B cell (primary cell): ENCODE measurements at regions not wholly inside any gene's neighbourhood (a gene's known extent, or its start where the extent isn't known, plus 50 kb on each side); places are given as distances from the start of the nearest gene placed in this dataset.

Experiments used
- ATAC-seq: fragments of 200-7000 bp; cut with Tn5 transposase; one replicate; pipeline ENCODE4 v1.10.0; 2021; ENCODE audit warnings: low read depth, mild to moderate bottlenecking, moderate number of reproducible peaks, moderate library complexity
- CTCF ChIA-PET: fragments of 350-600 bp; sonication (Branson Sonifier 250); formaldehyde crosslinking; loops from one replicate; lab custom pipeline; 2021; ENCODE audit warnings: antibody characterized with exemption, inconsistent platforms; lab: Charles Lee
- POLR2A ChIA-PET: fragments of 350-600 bp; sonication (Branson Sonifier 250); formaldehyde crosslinking; loops from one replicate; lab custom pipeline; 2021; ENCODE audit warnings: antibody characterized with exemption; lab: Charles Lee
- DNase-seq: peaks from one replicate; pipeline ENCODE4 v3.0.0; 2013
- H2AFZ ChIP-seq: 2 replicates; pipeline ENCODE4 v1.6.1; 2012; ENCODE audit warnings: mild to moderate bottlenecking, low read depth, low read length; ENCODE audit not compliant: insufficient read depth, poor library complexity, severe bottlenecking
- H3K27ac ChIP-seq, 2 donors: 1 replicate in 1 of 2; 2 replicates in 1 of 2; pipeline ENCODE4 v1.5.1; 2012 to 2013; ENCODE audit warnings: low read length in 2 of 2, mild to moderate bottlenecking in 2 of 2, moderate library complexity in 1 of 2
- H3K27me3 ChIP-seq, 4 experiments: fragments of 200-600 bp in 1 of 4; sonication (generic) in 1 of 4; replicated peaks in 1 of 4; 1 replicate in 2 of 4; 2 replicates in 2 of 4; pipeline versions ENCODE4 v1.6.1 to v1.7.0; 2013 to 2016; ENCODE audit warnings: low read length in 3 of 4, mild to moderate bottlenecking in 2 of 4, mixed read lengths in 1 of 4, moderate library complexity in 1 of 4; ENCODE audit not compliant: insufficient read depth in 4 of 4, control insufficient read depth in 3 of 4; ENCODE audit errors: control extremely low read depth in 1 of 4
- H3K36me3 ChIP-seq, 2 experiments: replicated peaks in 1 of 2; 1 replicate in 1 of 2; 2 replicates in 1 of 2; pipeline versions ENCODE4 v1.6.1 to v1.7.1; 2013; ENCODE audit warnings: low read length in 1 of 2; ENCODE audit not compliant: insufficient read depth in 2 of 2, control insufficient read depth in 1 of 2; ENCODE audit errors: control extremely low read depth in 1 of 2, extremely low read depth in 1 of 2
- H3K4me1 ChIP-seq, 2 donors: fragments of 200-600 bp in 1 of 2; sonication (generic) in 1 of 2; 1 replicate in 1 of 2; 2 replicates in 1 of 2; pipeline versions ENCODE4 v1.5.1 to v1.6.1; 2013 to 2017; ENCODE audit warnings: low read length in 2 of 2; ENCODE audit not compliant: control insufficient read depth in 2 of 2, insufficient read depth in 2 of 2
- H3K4me2 ChIP-seq: replicated peaks from 2 replicates; pipeline ENCODE3; 2012; ENCODE audit warnings: mild to moderate bottlenecking, low read depth, low read length; ENCODE audit not compliant: poor library complexity, severe bottlenecking
- H3K4me3 ChIP-seq, 5 experiments: fragments of 200-600 bp in 1 of 5; sonication (generic) in 1 of 5; 1 replicate in 3 of 5; 2 replicates in 2 of 5; pipeline versions ENCODE4 v1.5.1 to v1.7.0; 2011 to 2016; ENCODE audit warnings: low read length in 4 of 5, mild to moderate bottlenecking in 4 of 5, low read depth in 2 of 5, control low read depth in 1 of 5, moderate library complexity in 1 of 5; ENCODE audit not compliant: insufficient read depth in 1 of 5; ENCODE audit errors: control extremely low read depth in 1 of 5, extremely low read depth in 1 of 5
- H3K79me2 ChIP-seq: fragments of 200-600 bp; sonication (generic); one replicate; pipeline ENCODE4 v1.6.0; 2016; ENCODE audit warnings: low read length; ENCODE audit not compliant: control insufficient read depth, insufficient read depth
- H3K9ac ChIP-seq: fragments of 200-600 bp; sonication (generic); 2 replicates; pipeline ENCODE4 v1.6.1; 2017; ENCODE audit warnings: mild to moderate bottlenecking, low read length, moderate library complexity
- H3K9me3 ChIP-seq, 3 donors: one replicate each; pipeline versions ENCODE4 v1.6.1 to v1.7.1; 2013; ENCODE audit warnings: low read length in 2 of 3; ENCODE audit not compliant: control insufficient read depth in 2 of 3, insufficient read depth in 1 of 3; ENCODE audit errors: control extremely low read depth in 1 of 3
- H4K20me1 ChIP-seq: 2 replicates; pipeline ENCODE4 v1.6.0; 2012; ENCODE audit warnings: mild to moderate bottlenecking, low read length; ENCODE audit not compliant: insufficient read depth, control insufficient read depth, poor library complexity, severe bottlenecking
- H3K27ac Mint-ChIP-seq: one replicate; pipeline ENCODE4 v1.8.0; 2021; ENCODE audit warnings: mixed read lengths
- H3K27me3 Mint-ChIP-seq: one replicate; pipeline ENCODE4 v1.8.0; 2021; ENCODE audit warnings: mixed read lengths
- H3K4me1 Mint-ChIP-seq: one replicate; pipeline ENCODE4 v1.8.0; 2021; ENCODE audit warnings: mixed read lengths
- H3K4me3 Mint-ChIP-seq: one replicate; pipeline ENCODE4 v1.8.0; 2021; ENCODE audit warnings: mixed read lengths
- H3K9me3 Mint-ChIP-seq: one replicate; pipeline ENCODE4 v1.8.0; 2022; ENCODE audit warnings: mixed read lengths; ENCODE audit not compliant: insufficient read depth
- CTCF ChIP-seq: fragments of 200-600 bp; IDR thresholded peaks from one replicate; pipeline ENCODE4 v1.8.0; 2022; ENCODE audit warnings: antibody characterized with exemption, mild to moderate bottlenecking
- EZH2 ChIP-seq: IDR thresholded peaks from 2 replicates; pipeline ENCODE4 v1.6.1; 2012; ENCODE audit warnings: borderline replicate concordance, low read depth, mild to moderate bottlenecking, moderate library complexity, low read length; ENCODE audit not compliant: insufficient read depth, poor library complexity, severe bottlenecking
- WGBS: methylation state at CpG from one replicate; pipeline ENCODE4 v1.1.5; 2013; ENCODE audit warnings: missing lambda C conversion rate; ENCODE audit not compliant: insufficient coverage; 5-methylcytosine and 5-hydroxymethylcytosine counted together
- intact Hi-C: fragments of 100-400 bp; cut with micrococcal nuclease; formaldehyde crosslinking; loops from one replicate; pipeline ENCODE4 v1.10.0; 2022

DNA sequence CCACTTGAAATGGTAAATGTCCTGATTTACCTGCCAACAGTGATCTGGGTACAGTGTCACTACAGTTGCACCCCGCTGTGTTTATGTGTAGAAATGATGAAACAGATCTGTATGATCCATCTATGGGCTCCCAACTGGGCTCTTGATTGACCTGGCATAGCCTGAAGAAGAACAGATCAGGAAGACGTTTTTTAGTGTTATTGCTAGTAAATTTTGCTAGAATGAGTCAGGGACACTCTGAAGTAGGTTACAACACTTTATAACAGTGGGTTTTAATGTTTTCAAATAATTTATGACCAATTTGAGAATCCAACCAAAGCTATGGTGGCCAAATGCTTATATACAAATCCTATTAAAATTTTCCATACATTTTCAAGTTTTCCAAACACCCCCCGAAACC is 110.3 kb downstream of the DKK1 start:
- Histone ChIP-seq H3K36me3 (no peaks in the 10 kb centered on the region), H3K27me3 (no peaks in the 10 kb centered on the region), H3K9ac (no peak overlapping the region), H2AFZ (no peak overlapping the region), H3K27ac (no peak overlapping the region), H3K9me3 (no peaks in the 10 kb centered on the region), H3K4me2 (no peak overlapping the region), H3K79me2 (no peaks in the 10 kb centered on the region), H3K4me1 (no peaks in the 10 kb centered on the region), H4K20me1 (no peaks in the 10 kb centered on the region), H3K4me3 (no peak overlapping the region)
- no peak for DNase-seq
- Mint-ChIP-seq H3K27ac (no peak overlapping the region), H3K4me3 (no peak overlapping the region), H3K4me1 (no peaks in the 10 kb centered on the region), H3K27me3 (no peaks in the 10 kb centered on the region), H3K9me3 (no peaks in the 10 kb centered on the region)
- ChIA-PET POLR2A (no interaction called here), CTCF (no interaction called here)
- 65% methylated on average over 2 of the region's 3 CpGs for WGBS
- intact Hi-C loops, result no loop called here
- no peak for ATAC-seq
- TF ChIP-seq CTCF (no peak), EZH2 (no peak)

- Histone ChIP-seq H4K20me1 (no peaks in the 10 kb centered on the region), H3K4me2 (no peak overlapping the region), H3K79me2 (no peaks in the 10 kb centered on the region), H3K9me3 (no peaks in the 10 kb centered on the region), H3K36me3 (no peaks in the 10 kb centered on the region), H3K27me3 (no peaks in the 10 kb centered on the region), H3K4me1 (peaks cover 5 to 8% of the 10 kb centered on the region in 2 donors), H2AFZ (no peak overlapping the region), H3K27ac (no peak overlapping the region), H3K4me3 (no peak overlapping the region), H3K9ac (no peak overlapping the region)
- TF ChIP-seq EZH2 (no peak), CTCF (no peak)
- H3K4me1 Mint-ChIP-seq, result peaks cover 7% of the 10 kb centered on the region
- WGBS, result 93% methylated on average over 3 of the region's 11 CpGs
- H3K4me3 Mint-ChIP-seq, result no peak overlapping the region
- DNase-seq, result no peak
- CTCF ChIA-PET, result no interaction called here
- intact Hi-C loops, result no loop called here
- no peak overlapping the region for H3K27ac Mint-ChIP-seq
- H3K27me3 Mint-ChIP-seq, result no peaks in the 10 kb centered on the region
- ATAC-seq, result no peak
- no peaks in the 10 kb centered on the region for H3K9me3 Mint-ChIP-seq
- POLR2A ChIA-PET, result no interaction called here
Observed at GRCh38 chr10:52434734-52435133, 120.7 kb downstream of the DKK1 start.
